Peyer's patch (tissue), 4 donors: ENCODE measurements at regions not wholly inside any gene's neighbourhood (a gene's known extent, or its start where the extent isn't known, plus 50 kb on each side); places are given as distances from the start of the nearest gene placed in this dataset.

Source experiments
- DNase-seq, 3 donors: peaks; one replicate each; pipeline ENCODE4 v3.0.0-alpha.2; 2017 to 2019
- H3K27ac ChIP-seq, 4 donors: fragments of 200-600 bp; sonication (generic); one replicate each; pipeline ENCODE4 v1.5.1; 2016 to 2019
- H3K27me3 ChIP-seq, 2 donors: fragments of 200-600 bp; sonication (generic); one replicate each; pipeline ENCODE4 v1.5.1; 2019
- H3K36me3 ChIP-seq, 3 donors: fragments of 200-600 bp; sonication (generic); one replicate each; pipeline ENCODE4 v1.5.1; 2016 to 2019
- H3K4me1 ChIP-seq, 4 donors: fragments of 200-600 bp; sonication (generic); one replicate each; pipeline ENCODE4 v1.5.1; 2016 to 2019
- H3K4me3 ChIP-seq, 4 donors: fragments of 200-600 bp; sonication (generic); 1 replicate in 3 of 4; 2 replicates in 1 of 4; pipeline ENCODE4 v1.5.1; 2016 to 2019; ENCODE audit warnings: mild to moderate bottlenecking in 1 of 4
- H3K9me3 ChIP-seq, 4 donors: fragments of 200-600 bp; sonication (generic); one replicate each; pipeline ENCODE4 v1.5.1; 2016 to 2019; ENCODE audit warnings: mild to moderate bottlenecking in 1 of 4
- CTCF ChIP-seq, 6 experiments: fragments of 450-650 bp in 4 of 6; fragments of 200-600 bp in 2 of 6; sonication (generic) in 1 of 6; IDR thresholded peaks; one replicate each; pipeline ENCODE4 v1.5.1; 2017 to 2019; ENCODE audit warnings: antibody characterized with exemption in 6 of 6, mild to moderate bottlenecking in 3 of 6, moderate library complexity in 1 of 6
- POLR2A ChIP-seq, 2 donors: fragments of 450-650 bp; IDR thresholded peaks; one replicate each; pipeline ENCODE4 v1.5.1; 2017; ENCODE audit warnings: antibody characterized with exemption in 2 of 2, mild to moderate bottlenecking in 2 of 2, moderate library complexity in 2 of 2

- H3K9me3 ChIP-seq: no peaks in the 10 kb centered on the region
- H3K4me3 ChIP-seq: no peak overlapping the region
- no peaks in the 10 kb centered on the region for H3K27me3 ChIP-seq
- DNase-seq: no peak
- TF ChIP-seq CTCF (IDR thresholded peaks at IDR 0.05): no peak
- no peak for TF ChIP-seq POLR2A (IDR thresholded peaks at IDR 0.05)
- H3K27ac ChIP-seq: no peak overlapping the region
- H3K4me1 ChIP-seq: no peaks in the 10 kb centered on the region
- H3K36me3 ChIP-seq: no peaks in the 10 kb centered on the region
These were observed 89.8 kb upstream of the SPRY1 start for GRCh38 chr4:123306769-123307168.

DNA sequence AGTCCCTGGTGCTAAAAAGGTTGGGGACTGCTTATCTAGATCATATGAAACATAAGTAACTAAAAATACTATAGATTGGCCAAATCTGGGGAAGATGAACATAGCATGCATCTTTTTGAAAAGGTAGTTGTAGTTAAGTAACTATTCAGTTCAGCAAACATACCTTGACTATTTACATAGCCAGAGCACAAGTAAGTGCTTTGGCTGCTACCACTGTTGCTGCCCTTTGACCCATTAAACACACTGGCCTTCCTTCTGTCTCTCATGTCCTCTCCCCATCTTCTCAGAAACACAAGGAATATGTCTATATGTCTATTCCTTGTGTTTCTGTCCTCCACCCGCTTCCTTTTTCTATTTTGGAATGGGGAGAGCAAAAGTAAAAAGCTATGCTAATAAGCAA, 87.9 kb upstream of the SPRY1 start:
- DNase-seq: no peak
- no peaks in the 10 kb centered on the region for H3K4me1 ChIP-seq
- no peak overlapping the region for H3K27ac ChIP-seq
- H3K27me3 ChIP-seq: no peaks in the 10 kb centered on the region
- TF ChIP-seq POLR2A (IDR thresholded peaks at IDR 0.05) (no peak), CTCF (IDR thresholded peaks at IDR 0.05) (no peak)
- no peaks in the 10 kb centered on the region for H3K9me3 ChIP-seq
- H3K36me3 ChIP-seq: no peaks in the 10 kb centered on the region
- H3K4me3 ChIP-seq: no peak overlapping the region

GRCh38 chr4:123312116-123312515, 84.5 kb upstream of the SPRY1 start:
- no peaks in the 10 kb centered on the region for H3K27me3 ChIP-seq

GRCh38 chr4:123312951-123313592, 83.5 kb upstream of the SPRY1 start:
- Histone ChIP-seq H3K36me3 (no peaks in the 10 kb centered on the region), H3K4me1 (no peaks in the 10 kb centered on the region), H3K27me3 (no peaks in the 10 kb centered on the region), H3K27ac (no peak overlapping the region), H3K9me3 (no peaks in the 10 kb centered on the region), H3K4me3 (no peak overlapping the region)
- TF ChIP-seq POLR2A (IDR thresholded peaks at IDR 0.05): no peak
- TF ChIP-seq CTCF (IDR thresholded peaks at IDR 0.05): no peak
- DNase-seq: no peak

More at GRCh38 chr4:123312116-123312515, 84.5 kb upstream of the SPRY1 start:
- no peak for DNase-seq
- Histone ChIP-seq H3K4me3 (no peak overlapping the region), H3K9me3 (no peaks in the 10 kb centered on the region), H3K4me1 (no peaks in the 10 kb centered on the region), H3K27ac (no peak overlapping the region), H3K36me3 (no peaks in the 10 kb centered on the region)
- TF ChIP-seq POLR2A (IDR thresholded peaks at IDR 0.05): no peak
- TF ChIP-seq CTCF (IDR thresholded peaks at IDR 0.05): no peak

GRCh38 chr4:123315617-123316016, 81.0 kb upstream of the SPRY1 start:
- H3K4me1 ChIP-seq: no peaks in the 10 kb centered on the region
- H3K27me3 ChIP-seq: no peaks in the 10 kb centered on the region
- no peak overlapping the region for H3K4me3 ChIP-seq
- DNase-seq: no peak
- no peaks in the 10 kb centered on the region for H3K9me3 ChIP-seq
- H3K36me3 ChIP-seq: no peaks in the 10 kb centered on the region
- no peak overlapping the region for H3K27ac ChIP-seq
- TF ChIP-seq CTCF (IDR thresholded peaks at IDR 0.05) (no peak), POLR2A (IDR thresholded peaks at IDR 0.05) (no peak)

GRCh38 chr4:123317211-123317610, 79.4 kb upstream of the SPRY1 start:
- H3K36me3 ChIP-seq: no peaks in the 10 kb centered on the region

More at GRCh38 chr4:123317211-123317610, 79.4 kb upstream of the SPRY1 start:
- TF ChIP-seq CTCF (IDR thresholded peaks at IDR 0.05) (no peak), POLR2A (IDR thresholded peaks at IDR 0.05) (no peak)
- H3K27ac ChIP-seq: no peak overlapping the region
- H3K4me3 ChIP-seq: no peak overlapping the region
- no peaks in the 10 kb centered on the region for H3K9me3 ChIP-seq
- H3K4me1 ChIP-seq: no peaks in the 10 kb centered on the region
- DNase-seq: no peak
- H3K27me3 ChIP-seq: no peaks in the 10 kb centered on the region
